ENCODE measurements at regions not wholly inside any gene's neighbourhood (a gene's known extent, or its start where the extent isn't known, plus 50 kb on each side); places are given as distances from the start of the nearest gene placed in this dataset.
A peak's percentile ranks its signal among the peaks of the same experiment; 100 is the strongest.
"Not testable (repeated sequence)": the region's sequence is repeated elsewhere in the genome, so short reads cannot be mapped to it uniquely, and the experiment has no call there.

DNA sequence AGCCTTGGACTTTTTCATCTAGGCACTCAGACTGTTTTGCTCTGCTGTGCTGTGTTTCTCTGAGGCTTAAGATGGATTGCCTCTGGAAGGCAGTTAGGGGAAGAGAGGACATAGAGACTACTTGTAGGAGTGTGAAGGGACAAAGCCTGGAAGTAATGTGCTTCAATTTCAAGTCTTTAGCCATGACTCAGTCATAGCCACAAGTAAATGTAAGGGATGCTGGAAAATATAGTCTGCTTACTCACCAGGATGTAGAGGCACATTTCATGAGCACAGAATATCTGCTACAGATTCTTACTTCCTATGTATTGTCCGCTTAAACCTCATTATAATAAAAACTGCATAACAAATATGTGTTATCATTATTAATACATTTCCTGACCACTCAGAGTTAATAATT, 794.3 kb upstream of the NOVA1 start:
- ATAC-seq = no peak

DNA sequence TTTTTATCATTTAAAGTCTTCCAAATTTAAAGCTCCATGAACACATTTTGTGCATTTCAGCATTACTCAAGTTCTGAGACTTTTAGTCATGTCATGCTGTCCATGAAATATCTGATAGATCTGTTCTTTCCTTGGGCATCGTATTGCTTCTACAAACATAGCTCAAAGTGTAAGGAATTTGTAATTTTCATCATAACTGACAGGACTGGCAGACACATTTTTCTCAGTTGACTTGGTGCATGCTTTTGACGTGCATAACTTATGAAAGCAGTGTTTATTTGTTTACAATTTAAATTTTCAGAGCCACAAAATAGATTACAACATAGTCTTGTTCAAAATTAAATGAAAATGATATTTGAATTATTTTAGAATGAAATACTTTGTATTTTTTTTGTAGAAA, 812.1 kb upstream of the NOVA1 start:
- no peak for ATAC-seq

DNA sequence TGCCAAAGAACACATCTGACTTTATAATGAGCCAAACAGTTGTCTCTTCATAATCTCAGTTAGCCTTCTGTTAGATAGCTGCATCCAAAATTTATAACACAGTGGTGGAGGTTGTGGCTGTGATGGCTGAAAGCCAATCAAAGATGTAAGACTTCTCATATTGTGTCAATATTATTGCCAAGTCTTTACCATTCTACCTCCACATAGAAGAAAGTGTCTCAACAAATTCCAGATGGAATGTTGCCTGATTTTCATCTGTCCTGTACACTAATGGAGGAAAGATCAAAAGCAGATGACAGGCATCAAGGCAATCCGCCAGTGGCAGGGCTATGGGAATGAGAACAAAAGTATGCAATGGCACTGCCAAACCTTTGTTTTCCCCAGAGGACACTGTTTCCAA, 813.1 kb upstream of the NOVA1 start:
- no peak for ATAC-seq

DNA sequence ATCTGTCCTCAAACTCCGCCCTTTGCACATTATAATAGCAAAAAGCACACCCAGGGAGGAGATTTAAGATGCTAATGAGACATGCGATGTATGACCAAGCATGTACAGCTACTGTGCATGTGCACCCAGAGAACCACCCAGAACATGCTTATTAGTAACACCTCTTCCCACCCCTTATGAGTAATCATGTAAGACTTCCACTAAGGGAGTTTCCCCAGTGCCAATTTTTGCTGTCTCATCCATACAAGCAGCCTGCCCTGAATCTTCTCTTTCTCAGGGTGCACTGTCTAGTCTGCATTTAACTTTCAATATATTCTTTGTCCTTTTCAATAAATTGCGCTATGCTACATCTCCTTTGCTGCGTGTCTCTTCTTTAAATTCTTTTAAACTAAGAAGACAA, 830.0 kb upstream of the NOVA1 start:
- ATAC-seq = no peak

DNA sequence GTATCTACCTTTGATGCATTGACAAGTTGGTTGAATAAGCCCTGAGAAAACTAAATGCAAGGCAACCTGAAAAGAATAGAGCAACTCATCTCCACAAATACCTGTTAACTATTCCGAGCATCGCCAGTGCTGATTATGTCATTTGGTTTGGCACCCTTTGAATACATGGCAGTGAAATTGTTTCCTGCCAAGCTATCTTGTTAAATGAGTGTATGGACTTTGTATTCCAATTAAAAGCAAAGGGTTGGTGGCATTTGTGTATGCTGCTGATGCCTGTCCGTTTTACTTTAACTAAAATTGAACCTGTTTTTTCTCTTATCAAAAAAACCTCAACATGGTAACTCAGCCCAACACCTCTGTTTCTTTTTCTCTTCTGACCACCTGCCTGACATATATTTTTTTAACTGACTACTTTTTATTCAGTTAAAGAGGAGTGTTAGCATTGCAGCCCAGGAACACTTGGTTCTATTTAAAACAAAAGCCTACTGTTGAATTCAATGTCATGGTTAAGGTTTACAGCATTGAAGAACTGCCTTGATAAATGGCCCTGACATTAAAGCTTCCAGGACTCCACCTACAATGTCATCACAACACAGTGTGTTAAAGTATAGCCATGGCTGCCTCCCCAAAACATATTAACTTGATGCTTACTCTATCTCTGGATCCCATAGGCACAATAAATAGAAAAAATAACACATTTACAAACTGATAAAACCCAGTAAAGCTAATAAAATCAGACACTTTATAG, 838.3 kb upstream of the NOVA1 start:
- ATAC-seq = no peak

DNA sequence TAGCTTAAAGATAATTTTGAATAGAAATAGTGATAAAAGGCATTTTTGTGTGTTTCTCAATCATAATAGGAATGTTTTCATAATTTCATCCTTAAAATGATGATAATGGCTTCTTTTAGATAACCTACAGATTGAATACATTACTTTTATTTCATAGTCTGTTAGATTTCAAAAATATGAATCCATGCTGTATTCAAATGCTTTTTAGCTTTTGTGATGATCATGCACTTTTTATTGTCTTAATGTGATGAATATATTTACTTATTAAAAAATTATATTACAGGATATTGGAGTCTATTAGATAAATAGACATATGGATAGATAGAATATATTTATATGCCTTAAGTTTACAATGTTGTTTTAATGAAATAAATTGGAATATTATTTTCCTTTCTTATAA, 886.8 kb upstream of the NOVA1 start:
- no peak for ATAC-seq

DNA sequence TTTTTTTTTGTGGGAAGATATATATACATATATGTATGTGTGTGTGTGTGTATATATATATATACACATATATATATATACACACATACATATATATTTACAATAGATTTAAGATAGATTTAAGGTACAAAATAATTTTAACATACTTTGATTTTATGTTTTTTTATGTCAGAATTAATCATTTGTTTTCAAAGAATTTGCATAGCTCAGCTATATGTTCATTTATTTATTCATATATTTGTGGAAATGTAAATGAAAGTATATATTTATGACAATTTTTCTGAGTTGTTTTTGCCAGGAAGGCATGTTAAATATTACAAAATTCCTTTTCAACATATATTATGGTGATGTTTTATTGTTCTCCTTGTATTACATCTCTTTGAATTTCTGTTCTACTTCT, 887.4 kb upstream of the NOVA1 start:
- no peak for ATAC-seq

DNA sequence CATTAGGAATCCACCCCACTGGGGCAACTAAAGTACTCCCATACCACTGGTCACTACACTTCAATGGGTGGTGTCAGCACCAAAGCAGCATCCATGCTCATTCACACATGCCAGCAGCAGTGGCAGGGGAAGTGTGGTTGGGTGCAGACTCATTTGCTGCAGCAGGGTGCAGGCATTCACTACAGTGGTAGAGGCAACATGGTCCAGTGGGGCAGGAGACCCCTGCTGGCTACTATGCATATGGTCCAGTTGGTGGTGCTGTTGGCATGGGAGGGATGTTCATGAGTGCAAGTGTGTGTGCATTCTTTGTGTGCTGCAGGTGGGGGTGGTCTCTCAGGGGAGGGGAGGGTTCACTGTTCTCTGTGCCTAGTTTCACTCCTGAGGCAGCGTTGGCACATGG, 908.4 kb upstream of the NOVA1 start:
- no peak for ATAC-seq

DNA sequence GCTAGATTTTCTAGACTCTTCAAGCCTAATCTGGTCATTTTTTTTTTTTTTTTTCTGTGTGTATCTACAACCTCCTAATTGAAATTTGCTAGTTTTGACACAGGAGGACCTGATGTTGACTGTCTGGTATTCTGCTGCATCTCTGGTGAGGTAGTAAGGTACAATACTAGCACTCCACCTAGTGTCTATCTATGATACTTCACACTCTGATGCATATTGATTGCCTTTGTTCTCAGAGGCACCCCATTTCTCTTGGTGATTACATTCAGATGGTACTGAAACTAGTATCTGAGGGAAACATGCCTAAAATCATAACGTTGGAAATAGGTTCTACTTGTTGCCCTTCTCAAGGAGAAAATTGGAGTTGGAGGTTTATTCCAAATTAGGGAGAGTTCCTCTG, 930.5 kb upstream of the NOVA1 start:
- peak; percentile 72 for ATAC-seq

DNA sequence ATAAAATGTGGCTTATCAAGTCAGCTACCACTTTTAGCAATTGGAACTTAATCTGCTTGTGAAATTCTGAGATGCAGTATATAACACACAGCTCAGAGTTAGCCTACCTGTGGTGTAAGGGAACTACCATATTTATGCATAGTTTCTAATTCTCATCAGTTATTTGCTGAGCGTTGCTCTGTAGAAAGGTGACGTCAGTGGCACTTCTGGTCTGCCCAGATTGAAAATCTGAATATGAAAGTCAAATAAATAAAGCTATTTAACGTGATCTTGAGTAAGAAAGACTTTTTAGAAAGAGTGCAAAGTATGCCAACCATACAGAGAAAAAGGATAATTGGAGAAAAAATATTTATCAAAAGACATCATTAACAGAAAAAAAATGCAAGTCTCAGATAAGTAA, 938.9 kb upstream of the NOVA1 start:
- ATAC-seq = no peak

DNA sequence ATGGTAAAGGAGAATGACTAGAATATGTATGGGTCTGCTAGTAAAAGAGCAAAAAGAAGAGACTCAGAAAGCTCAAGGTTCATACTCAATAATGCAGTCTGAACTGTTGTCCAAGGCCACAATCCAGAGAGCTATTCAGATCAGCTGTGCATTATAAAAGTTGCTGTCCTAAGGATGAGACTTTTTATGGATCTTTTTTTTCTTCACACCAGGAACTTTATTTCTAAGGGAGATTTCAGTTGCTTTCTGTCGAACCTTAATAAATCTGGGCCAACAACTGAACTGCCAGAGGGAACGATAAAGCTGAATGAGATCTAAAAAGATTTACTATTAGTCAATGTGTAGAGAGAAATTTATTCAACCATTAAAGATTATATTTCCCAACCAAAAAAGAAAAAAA, 948.3 kb upstream of the NOVA1 start:
- no peak for ATAC-seq

DNA sequence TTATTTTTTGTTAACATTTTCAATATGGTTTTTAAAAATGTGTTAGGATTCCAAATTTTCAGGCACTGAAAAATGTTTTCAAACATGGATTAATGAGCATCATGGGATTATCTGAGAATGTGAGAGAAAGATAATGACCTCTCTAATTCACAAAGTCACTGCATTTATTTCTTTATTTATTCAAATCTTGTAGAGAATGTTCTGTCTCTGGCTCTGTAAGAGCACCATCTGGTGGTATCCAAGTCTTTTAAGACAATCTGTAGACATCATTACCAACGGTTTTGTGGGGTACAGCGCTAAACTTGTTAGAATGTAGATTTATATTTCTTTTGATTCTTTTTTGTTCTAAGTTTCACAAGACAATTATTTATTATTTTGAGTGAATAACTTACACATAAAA, 956.0 kb upstream of the NOVA1 start:
- no peak for ATAC-seq

DNA sequence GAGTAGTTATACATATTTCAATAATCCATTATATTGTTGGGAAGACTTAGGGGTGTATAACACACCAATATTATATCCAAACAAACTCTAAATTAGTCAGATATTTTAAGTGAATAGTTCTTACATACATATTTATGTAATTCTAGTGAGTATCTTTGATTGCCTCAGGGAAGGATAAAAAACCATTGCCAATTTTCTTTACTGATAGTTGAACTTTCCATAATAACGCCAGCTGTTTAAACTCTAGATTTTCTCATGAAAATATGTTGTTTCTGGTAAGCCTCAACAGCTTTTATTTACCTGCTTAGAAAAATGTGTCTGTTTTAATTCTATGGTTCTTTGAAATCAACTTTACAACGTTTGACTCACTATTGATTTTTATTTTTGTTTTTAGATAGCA, 959.6 kb upstream of the NOVA1 start:
- no peak for ATAC-seq

DNA sequence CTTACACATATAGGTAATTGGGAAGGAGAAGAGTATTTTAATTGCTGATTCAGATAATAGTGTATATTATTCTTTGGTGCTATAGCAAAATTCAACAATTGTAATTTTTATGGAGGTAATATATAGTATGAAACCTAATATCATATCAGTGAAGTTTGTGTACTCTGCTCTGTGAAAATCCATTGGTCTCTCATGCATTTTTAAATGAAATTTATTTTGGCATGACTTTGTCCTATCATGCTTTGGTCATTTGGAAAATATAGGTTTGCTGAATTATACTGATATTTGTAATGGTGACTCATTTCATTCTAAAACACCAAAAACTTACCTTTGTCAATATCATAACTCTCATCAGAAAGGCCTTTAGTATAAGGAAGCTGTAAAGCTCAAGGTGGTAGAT, 962.0 kb upstream of the NOVA1 start:
- ATAC-seq = no peak

DNA sequence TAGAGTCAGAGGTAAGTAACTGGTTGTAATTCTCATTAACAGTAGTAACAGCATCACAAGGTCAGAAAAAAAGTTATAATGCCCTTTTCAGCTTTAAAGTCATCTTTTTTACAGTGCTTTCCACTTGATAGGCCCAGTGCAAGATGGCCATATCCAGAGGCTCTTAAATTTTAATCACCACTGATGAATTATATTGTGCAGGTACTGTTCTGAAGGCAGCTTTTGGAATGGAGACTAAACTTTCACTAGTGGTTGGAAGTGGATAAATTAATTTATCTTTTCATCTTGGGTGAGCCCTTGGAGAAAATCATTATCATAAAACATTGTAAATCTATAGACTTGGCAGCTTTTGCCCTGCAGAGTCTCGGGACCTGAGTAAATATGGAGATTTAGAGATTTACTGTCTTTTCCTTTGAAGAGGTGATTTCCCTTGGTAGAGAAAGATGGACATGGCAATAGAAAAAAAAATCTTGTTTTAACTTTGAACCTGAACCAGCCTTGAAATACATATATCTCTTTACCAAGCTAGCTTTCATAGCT, 969.1 kb upstream of the NOVA1 start:
- no peak for ATAC-seq

DNA sequence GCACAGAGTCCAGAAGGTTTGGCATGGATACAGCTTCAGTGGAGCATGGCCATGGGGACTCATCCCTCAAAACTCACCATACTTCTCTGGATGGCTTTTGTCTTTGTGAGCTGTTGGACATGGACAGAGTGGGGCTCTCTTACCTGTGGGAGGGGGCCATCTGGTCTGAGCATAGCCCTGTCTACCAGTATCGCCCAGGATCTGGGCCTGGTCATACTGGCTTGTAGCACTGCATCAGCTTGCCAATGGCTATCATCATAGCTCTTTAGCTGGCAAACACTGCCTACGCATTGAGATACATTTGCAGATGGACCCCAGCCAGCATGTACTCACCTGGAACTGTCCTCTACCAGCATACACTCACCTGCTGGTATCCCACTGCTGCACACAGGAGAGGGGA, 975.2 kb upstream of the NOVA1 start:
- ATAC-seq = no peak

DNA sequence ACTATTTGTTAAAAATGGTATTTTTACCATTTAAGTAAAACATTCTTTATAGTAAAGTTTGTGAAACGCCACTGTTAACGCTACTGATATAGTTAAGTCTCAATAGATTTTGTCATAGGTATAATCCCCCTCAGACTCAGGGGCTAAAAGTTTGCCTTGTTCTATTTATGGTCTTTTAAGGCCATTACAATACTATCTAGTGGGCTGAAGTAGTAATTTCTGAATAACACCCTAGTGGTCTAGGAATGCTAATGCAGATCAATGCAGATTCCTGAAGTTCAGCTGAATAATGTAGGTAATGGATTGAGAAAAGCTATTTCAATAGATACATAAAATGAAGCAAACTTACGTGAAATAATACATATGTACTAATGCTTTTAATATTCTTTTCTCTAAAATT, 989.3 kb upstream of the NOVA1 start:
- no peak for ATAC-seq

DNA sequence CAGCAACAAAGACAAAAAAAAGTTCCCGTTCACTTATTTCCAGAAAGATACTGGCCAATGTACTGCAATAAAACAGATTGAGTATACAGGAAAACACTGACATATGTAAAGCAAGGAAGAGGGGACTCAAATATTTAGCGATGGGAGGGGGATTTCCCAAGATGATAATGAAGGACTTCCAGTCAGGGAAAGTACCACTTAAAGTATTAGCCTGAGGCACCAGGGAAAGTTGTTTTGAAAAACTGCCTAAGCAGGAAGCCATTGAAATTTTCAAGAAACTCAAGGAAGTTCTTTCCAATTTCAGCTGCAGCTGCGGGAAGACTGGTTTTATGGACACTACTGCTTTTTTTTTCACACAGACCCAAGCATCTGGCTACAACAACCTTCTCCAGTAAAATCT, 1007.4 kb upstream of the NOVA1 start:
- no peak for ATAC-seq

DNA sequence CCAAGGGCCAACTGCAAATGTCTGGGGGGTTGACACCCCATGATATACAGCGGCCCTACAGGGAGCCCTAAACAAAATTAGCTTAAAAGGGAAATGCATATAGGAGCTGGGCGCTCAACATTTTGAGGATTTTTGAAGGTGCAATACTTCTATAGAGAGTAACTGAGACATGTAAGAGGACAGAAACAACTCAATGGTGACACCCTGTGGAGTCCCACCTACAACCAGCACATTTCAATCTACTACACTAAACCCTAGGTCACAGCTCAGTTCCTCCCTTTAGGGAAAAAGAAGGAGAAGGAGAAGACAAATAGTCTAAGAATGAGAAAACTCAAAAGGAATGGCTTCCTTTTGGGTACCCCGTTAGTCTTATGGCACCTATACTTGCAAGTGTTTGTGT, 1010.5 kb upstream of the NOVA1 start:
- no peak for ATAC-seq

DNA sequence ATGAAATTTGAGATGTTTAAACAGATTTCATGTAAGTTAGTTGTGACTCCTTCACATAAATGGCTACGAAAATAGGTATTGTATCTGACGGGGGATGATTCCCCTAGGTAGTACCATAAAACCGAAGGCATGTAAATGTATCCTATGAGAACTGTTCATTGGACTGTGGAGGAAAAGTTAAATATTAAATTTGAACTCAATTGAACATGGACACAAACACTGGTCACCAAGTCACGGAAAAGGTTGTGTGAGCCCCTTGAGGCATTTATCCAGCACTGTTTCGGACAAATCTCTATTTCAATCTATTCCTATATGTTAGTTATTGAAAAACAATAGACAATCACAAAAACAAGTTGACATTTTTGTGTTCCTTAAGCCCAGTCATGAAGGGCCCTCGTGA, 1014.3 kb upstream of the NOVA1 start:
- no peak for ATAC-seq

DNA sequence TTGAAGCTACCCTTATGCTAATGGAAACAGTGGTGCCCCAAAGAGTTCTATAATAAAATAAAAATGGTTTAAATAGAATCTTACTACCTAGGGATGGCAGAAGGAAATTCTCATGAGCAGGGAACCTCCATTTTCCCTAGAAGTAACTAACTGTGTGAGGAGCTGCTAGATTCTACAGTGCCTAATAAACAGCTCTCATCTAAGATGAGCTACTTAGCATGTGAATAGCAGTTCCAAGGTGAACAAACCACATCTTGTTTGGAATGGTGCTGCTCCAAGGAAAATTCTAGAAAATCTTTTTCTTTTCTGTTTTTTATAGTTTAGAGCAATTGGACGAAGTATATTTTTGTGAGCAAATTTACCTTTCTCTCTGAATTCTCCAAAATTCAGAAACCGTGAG, 1015.3 kb upstream of the NOVA1 start:
- ATAC-seq = no peak

DNA sequence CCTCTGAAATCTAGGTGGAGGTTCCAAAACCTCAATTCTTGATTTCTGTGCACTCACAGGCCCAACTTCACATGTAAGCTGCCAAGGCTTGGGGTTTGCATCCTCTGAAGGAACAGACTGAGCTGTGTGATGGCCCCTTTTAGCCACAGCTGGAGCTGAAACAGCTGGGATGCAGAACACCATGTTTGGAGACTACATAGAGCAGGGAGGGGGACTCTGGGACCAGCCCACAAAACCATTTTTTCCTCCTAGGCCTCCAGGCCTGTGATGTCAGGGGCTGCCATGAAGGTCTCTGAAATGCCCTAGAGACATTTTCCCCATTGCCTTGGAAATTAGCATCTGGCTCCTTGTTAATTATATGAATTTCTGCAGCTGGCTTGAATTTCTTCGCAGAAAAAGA, 1025.9 kb upstream of the NOVA1 start:
- ATAC-seq = no peak

DNA sequence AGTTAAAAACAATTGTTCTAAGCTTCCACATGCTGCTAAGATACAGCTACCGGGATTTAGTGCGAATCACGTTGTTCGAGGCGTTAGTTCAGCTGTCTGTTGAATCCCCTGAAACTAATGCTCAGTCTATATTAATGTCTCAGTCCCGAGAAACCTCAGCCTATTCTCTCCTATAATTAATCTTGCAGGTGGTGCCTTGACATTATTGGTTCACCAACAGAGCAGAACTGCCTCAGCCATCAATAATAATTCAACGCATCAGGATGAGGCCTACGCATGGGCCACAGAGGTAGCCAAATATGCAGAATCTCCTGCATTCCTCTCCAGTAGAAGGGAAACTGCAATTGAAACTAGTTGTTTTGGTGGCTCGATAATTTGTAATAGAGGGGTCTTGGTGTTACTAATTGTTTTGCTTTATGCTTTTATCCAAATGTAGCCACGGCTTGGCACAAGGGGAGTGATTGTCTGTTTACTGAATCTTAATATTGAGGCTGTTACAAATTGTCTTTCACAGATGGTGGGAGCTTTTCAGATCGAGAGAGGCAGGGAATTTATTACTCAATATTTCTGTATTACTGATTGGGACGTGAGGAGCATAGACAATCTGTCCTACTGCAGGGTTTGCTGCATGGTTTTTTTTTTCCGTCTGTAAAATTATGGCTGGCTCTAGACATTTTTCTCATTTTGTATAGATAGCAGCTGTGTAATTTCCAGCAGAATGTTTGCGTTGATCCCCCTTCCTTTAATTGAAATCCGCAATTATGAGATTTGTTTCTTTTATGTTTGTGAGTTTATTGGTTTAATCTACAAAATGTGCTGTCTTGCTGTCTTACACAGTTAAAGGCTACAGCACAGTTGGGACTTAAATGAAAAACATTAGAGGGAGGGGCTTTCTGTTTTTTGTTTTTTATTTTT, 1036.5 kb upstream of the NOVA1 start:
- no peak for ATAC-seq

DNA sequence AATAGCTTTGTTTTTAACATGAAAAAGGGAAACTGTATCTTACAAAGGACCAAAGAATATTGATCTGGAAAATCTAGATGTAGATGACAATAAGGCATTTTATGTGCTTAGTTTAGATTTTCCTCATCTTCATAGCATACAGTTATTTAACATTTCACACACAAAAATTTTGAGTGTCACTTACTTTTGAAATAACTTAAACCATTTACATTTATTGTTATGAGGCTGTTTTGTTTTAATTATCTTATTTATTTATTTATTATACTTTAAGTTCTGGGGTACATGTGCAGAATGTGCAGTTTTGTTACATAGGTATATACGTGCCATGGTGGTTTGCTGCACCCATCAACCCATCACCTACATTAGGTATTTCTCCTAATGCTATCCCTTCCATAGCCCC, 1042.9 kb upstream of the NOVA1 start:
- ATAC-seq = not testable (repeated sequence)

All from esophagus mucosa (tissue), 1 donor.